ENCODE measurements at regions not wholly inside any gene's neighbourhood (a gene's known extent, or its start where the extent isn't known, plus 50 kb on each side); places are given as distances from the start of the nearest gene placed in this dataset.

DNA sequence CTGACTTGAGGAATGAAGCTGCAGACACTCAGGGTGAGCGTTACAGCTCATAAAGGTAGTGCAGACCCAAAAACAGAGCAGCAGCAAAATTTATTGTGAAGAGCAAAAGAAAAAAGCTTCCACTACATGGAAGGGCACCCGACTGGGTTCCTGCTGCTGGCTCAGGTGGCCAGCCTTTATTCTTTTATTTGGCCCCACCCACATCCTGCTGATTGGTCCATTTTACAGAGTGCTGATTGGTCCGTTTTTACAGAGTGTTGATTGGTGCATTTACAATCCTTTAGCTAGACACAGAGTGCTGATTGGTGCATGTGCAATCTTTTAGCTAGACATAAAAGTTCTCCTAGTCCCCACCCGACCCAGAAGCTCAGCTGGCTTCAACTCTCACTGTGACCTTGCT is 95.3 kb upstream of the STMND1 start:
- no CpG with 5 or more reads among the region's 4 CpGs for WGBS (ENCODE audit: extremely low coverage, insufficient read length, low lambda C conversion rate)
- Mint-ChIP-seq H3K36me3 (ENCODE audit: insufficient read depth in 1 of 3, low read depth in 3 of 3) (peaks cover 0 to 3% (median 0%) of the 10 kb centered on the region in 3 experiments; a peak in 2 of 7 replicates), H3K9me3 (peaks cover 7 to 14% of the 10 kb centered on the region in 2 experiments; a peak in 3 of 5 replicates)

More for the DNA sequence above, 95.3 kb upstream of the STMND1 start:
- no peak overlapping the region for H3K27ac ChIP-seq (ENCODE audit: insufficient read length, low read depth, low read length)
- no peaks in the 10 kb centered on the region for H3K79me1 ChIP-seq (ENCODE audit: insufficient read depth, low read depth, low read length, poor library complexity, severe bottlenecking)
- H3K4me2 ChIP-seq (ENCODE audit: insufficient read depth, insufficient read length, low read length) = no peak overlapping the region
- no peaks in the 10 kb centered on the region for H3K23me2 ChIP-seq (ENCODE audit: insufficient read length, low read depth, low read length, poor library complexity, severe bottlenecking)
- no peak overlapping the region for H4K8ac ChIP-seq (replicated peaks; ENCODE audit: insufficient read length, low read depth, low read length)
- no peak overlapping the region for H2AFZ ChIP-seq (ENCODE audit: low read length)
- no peak overlapping the region for H4K91ac ChIP-seq (ENCODE audit: insufficient read length, low read depth, low read length)
- H3K56ac ChIP-seq (ENCODE audit: insufficient read length, low read depth, low read length) = no peak overlapping the region
- H4K20me1 ChIP-seq (ENCODE audit: control insufficient read depth, insufficient read depth, insufficient read length) = no peaks in the 10 kb centered on the region
- H2BK5ac ChIP-seq (ENCODE audit: insufficient read length, low read length) = no peak overlapping the region
- TF ChIP-seq, protein P1, sequence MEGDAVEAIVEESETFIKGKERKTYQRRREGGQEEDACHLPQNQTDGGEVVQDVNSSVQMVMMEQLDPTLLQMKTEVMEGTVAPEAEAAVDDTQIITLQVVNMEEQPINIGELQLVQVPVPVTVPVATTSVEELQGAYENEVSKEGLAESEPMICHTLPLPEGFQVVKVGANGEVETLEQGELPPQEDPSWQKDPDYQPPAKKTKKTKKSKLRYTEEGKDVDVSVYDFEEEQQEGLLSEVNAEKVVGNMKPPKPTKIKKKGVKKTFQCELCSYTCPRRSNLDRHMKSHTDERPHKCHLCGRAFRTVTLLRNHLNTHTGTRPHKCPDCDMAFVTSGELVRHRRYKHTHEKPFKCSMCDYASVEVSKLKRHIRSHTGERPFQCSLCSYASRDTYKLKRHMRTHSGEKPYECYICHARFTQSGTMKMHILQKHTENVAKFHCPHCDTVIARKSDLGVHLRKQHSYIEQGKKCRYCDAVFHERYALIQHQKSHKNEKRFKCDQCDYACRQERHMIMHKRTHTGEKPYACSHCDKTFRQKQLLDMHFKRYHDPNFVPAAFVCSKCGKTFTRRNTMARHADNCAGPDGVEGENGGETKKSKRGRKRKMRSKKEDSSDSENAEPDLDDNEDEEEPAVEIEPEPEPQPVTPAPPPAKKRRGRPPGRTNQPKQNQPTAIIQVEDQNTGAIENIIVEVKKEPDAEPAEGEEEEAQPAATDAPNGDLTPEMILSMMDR (conservative IDR thresholded peaks at IDR 0.05) = no peak
- H4K5ac ChIP-seq (ENCODE audit: insufficient read length, low read depth, low read length) = no peak overlapping the region
- peaks cover 6% of the 10 kb centered on the region for H3K27me3 Mint-ChIP-seq (ENCODE audit: low read depth)
- no peak overlapping the region for H3K4ac ChIP-seq (ENCODE audit: low read depth, low read length)
- H3K14ac ChIP-seq (ENCODE audit: insufficient read depth, low read length) = no peak overlapping the region
- no peak overlapping the region for H3K9ac ChIP-seq (ENCODE audit: extremely low read depth, insufficient read length, low read length)
- H3K27me3 ChIP-seq (ENCODE audit: insufficient read depth, low read length) = no peaks in the 10 kb centered on the region
- no peaks in the 10 kb centered on the region for H3K4me1 Mint-ChIP-seq
- no peak for DNase-seq
- no peak overlapping the region for H2BK120ac ChIP-seq (ENCODE audit: low read depth, low read length, poor library complexity, severe bottlenecking)
- no peak overlapping the region for H3T11ph ChIP-seq (ENCODE audit: low read length)
- H2BK12ac ChIP-seq (ENCODE audit: insufficient read length, low read depth, low read length) = no peak overlapping the region
- H3K79me2 ChIP-seq (ENCODE audit: insufficient read depth, low read length) = no peaks in the 10 kb centered on the region
- H3K9me3 ChIP-seq (ENCODE audit: control insufficient read depth, low read depth, low read length) = no peaks in the 10 kb centered on the region
- H2BK15ac ChIP-seq (ENCODE audit: low read depth, low read length) = no peak overlapping the region
- H3K18ac ChIP-seq (ENCODE audit: insufficient read length, low read depth, low read length) = no peak overlapping the region
- no peak overlapping the region for H2AK5ac ChIP-seq (ENCODE audit: insufficient read length, low read length)
- no peak overlapping the region for H3K27ac Mint-ChIP-seq
- no peak overlapping the region for H2BK20ac ChIP-seq (ENCODE audit: low read depth, low read length, poor library complexity, severe bottlenecking)
- no peak overlapping the region for H3K23ac ChIP-seq (ENCODE audit: insufficient read length, low read depth, low read length)
- no peak overlapping the region for H3K4me3 Mint-ChIP-seq
- H3K4me1 ChIP-seq (ENCODE audit: insufficient read depth, low read length) = no peaks in the 10 kb centered on the region
